Pancreas (tissue), 10 donors: ENCODE measurements at regions not wholly inside any gene's neighbourhood (a gene's known extent, or its start where the extent isn't known, plus 50 kb on each side); places are given as distances from the start of the nearest gene placed in this dataset.

ENCODE experiments used
- ATAC-seq, 4 donors: fragments of 200-7000 bp; cut with Tn5 transposase; one replicate each; pipeline versions ENCODE4 v1.8.0 to v1.9.1; 2020; ENCODE audit warnings: mild to moderate bottlenecking in 4 of 4, moderate library complexity in 4 of 4
- DNase-seq, 6 donors: peaks; one replicate each; pipeline ENCODE4 v3.0.0-alpha.2; 2020
- FAIRE-seq: peaks from 2 replicates; lab custom pipeline; 2012; peaks lifted over from hg19 to GRCh38; lab: Jason Lieb, UNC
- H3K27ac ChIP-seq, 4 donors: fragments of 200-600 bp; sonication (generic); 1 replicate in 3 of 4; 2 replicates in 1 of 4; pipeline versions ENCODE4 v1.5.0 to v1.8.0; 2020
- H3K27me3 ChIP-seq, 4 donors: fragments of 200-600 bp; one replicate each; pipeline ENCODE4 v1.8.0; 2021
- H3K36me3 ChIP-seq, 3 donors: fragments of 200-600 bp; sonication (generic) in 1 of 3; one replicate each; pipeline versions ENCODE4 v1.5.0 to v1.8.0; 2020 to 2021
- H3K4me1 ChIP-seq, 3 donors: fragments of 200-600 bp; one replicate each; pipeline ENCODE4 v1.8.0; 2021
- H3K4me3 ChIP-seq, 4 donors: fragments of 200-600 bp; sonication (generic) in 2 of 4; one replicate each; pipeline versions ENCODE4 v1.5.0 to v1.8.0; 2020 to 2021
- H3K9me3 ChIP-seq, 4 donors: fragments of 200-600 bp; one replicate each; pipeline ENCODE4 v1.8.0; 2021
- CTCF ChIP-seq, 4 donors: fragments of 200-600 bp; sonication (generic) in 3 of 4; IDR thresholded peaks; one replicate each; pipeline versions ENCODE4 v1.5.0 to v1.8.0; 2021; ENCODE audit warnings: antibody characterized with exemption in 4 of 4
- WGBS, 2 donors: extraction: QIAGEN DNeasy Blood & Tissue Kit; methylation state at CpG; one replicate each; pipeline ENCODE4 v1.1.7; 2013; 5-methylcytosine and 5-hydroxymethylcytosine counted together
- intact Hi-C, 3 donors: fragments of 100-400 bp; cut with DNase I; formaldehyde crosslinking; loops; one replicate each; pipeline versions ENCODE4 v1.11.1 to v1.14.2; 2022
- donor health status: healthy with polysubstance abuse.
- donor health status: DM: no; HTN: no; CAD: no; lungs with moderate emphysema.
- donor health status: DM: no; HTN: no; CAD: no.
- donor health status: control.
- donor health status: control.
- donor health status: Bipolar disorder and iron deficiency.
- donor health status: DM: yes; HTN: yes; CAD: no.
- donor health status: DM: no; HTN: no; CAD: no.
- donor health status: DM: no; HTN: no; CAD: no.
- donor health status: DM: yes; HTN: yes; CAD: no.

GRCh38 chrX:2610246-2611170 lies 80.6 kb upstream of the CD99 start:
- H3K27me3 ChIP-seq = no peaks in the 10 kb centered on the region
- no peak for TF ChIP-seq CTCF (IDR thresholded peaks at IDR 0.05)
- no peaks in the 10 kb centered on the region for H3K36me3 ChIP-seq
- no peak overlapping the region for H3K27ac ChIP-seq
- ATAC-seq = no peak
- no peaks in the 10 kb centered on the region for H3K4me1 ChIP-seq
- no peaks in the 10 kb centered on the region for H3K9me3 ChIP-seq
- no peak for DNase-seq
- H3K4me3 ChIP-seq = peak overlapping the region; percentile 50 to 86 (median 78)
- 39 to 62% methylated on average over 10 of the region's 10 CpGs for WGBS, 2 donors
- intact Hi-C loops = no loop called here
- no peak for FAIRE-seq

GRCh38 chrX:2609431-2610238 lies 81.5 kb upstream of the CD99 start:
- Histone ChIP-seq H3K36me3 (no peaks in the 10 kb centered on the region), H3K9me3 (no peaks in the 10 kb centered on the region), H3K4me1 (no peaks in the 10 kb centered on the region), H3K27me3 (no peaks in the 10 kb centered on the region), H3K27ac (peak overlapping the region; percentile 39 to 81 (median 60)), H3K4me3 (peak overlapping the region; percentile 50 to 86 (median 78))
- FAIRE-seq (no peak), ATAC-seq (peak in 2 of 4 donors; percentile 2 to 4), DNase-seq (peak in 1 of 6 donors; percentile 1)
- intact Hi-C loops = no loop called here
- 0 to 1% methylated on average over 30 to 44 of the region's 44 CpGs for WGBS, 2 donors
- TF ChIP-seq CTCF (IDR thresholded peaks at IDR 0.05) = no peak

- TF ChIP-seq CTCF (IDR thresholded peaks at IDR 0.05) = no peak
- peak; percentile 87 to 93 (median 90) for DNase-seq
- Histone ChIP-seq H3K9me3 (no peaks in the 10 kb centered on the region), H3K27me3 (no peaks in the 10 kb centered on the region), H3K4me3 (peak overlapping the region; percentile 50 to 86 (median 78)), H3K27ac (peak overlapping the region in 3 of 4 donors; percentile 60 to 81 (median 67)), H3K36me3 (no peaks in the 10 kb centered on the region), H3K4me1 (no peaks in the 10 kb centered on the region)
- WGBS, 2 donors = 0 to 2% methylated on average over 52 to 62 of the region's 63 CpGs
- FAIRE-seq = no peak
- ATAC-seq = peak; percentile 97 to 98 (median 97)
- intact Hi-C loops = no loop called here
Measured at GRCh38 chrX:2608638-2609430, 82.3 kb upstream of the CD99 start.

- Histone ChIP-seq H3K4me1 (no peaks in the 10 kb centered on the region), H3K4me3 (no peak overlapping the region), H3K9me3 (no peaks in the 10 kb centered on the region), H3K27me3 (no peaks in the 10 kb centered on the region), H3K36me3 (no peaks in the 10 kb centered on the region), H3K27ac (no peak overlapping the region)
- FAIRE-seq (no peak), DNase-seq (no peak), ATAC-seq (no peak)
- WGBS, 2 donors = 91 to 96% methylated on average over 2 of the region's 2 CpGs
- no peak for TF ChIP-seq CTCF (IDR thresholded peaks at IDR 0.05)
- intact Hi-C loops = no loop called here
Measured at GRCh38 chrX:2607113-2607512, 84.0 kb upstream of the CD99 start.
